Left hindlimb (tissue), 1 donor: ENCODE measurements at regions not wholly inside any gene's neighbourhood (a gene's known extent, or its start where the extent isn't known, plus 50 kb on each side); places are given as distances from the start of the nearest gene placed in this dataset.

Experiments
- DNase-seq: peaks from one replicate; pipeline ENCODE4 v3.0.0-alpha.2; 2018

DNA sequence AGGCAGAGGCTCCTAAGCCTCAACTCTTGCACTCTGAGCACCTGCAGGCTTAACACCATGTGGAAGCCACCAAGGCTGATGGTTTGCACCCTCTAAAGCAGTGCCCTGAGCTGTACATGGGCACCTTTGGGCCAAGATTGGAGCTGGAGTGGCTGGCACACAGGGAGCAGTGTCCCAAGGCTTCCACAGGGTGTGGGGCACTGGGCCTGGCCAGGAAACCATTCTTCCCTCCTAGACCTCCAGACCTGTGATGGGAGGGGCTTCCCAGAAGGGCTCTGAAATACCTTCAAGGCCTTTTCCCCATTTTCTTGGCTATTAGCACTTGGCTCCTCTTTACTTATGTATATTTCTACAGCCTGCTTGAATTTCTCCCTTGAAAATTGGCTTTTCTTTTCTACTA is 67.9 kb upstream of the PPM1J start:
- no peak for DNase-seq

DNA sequence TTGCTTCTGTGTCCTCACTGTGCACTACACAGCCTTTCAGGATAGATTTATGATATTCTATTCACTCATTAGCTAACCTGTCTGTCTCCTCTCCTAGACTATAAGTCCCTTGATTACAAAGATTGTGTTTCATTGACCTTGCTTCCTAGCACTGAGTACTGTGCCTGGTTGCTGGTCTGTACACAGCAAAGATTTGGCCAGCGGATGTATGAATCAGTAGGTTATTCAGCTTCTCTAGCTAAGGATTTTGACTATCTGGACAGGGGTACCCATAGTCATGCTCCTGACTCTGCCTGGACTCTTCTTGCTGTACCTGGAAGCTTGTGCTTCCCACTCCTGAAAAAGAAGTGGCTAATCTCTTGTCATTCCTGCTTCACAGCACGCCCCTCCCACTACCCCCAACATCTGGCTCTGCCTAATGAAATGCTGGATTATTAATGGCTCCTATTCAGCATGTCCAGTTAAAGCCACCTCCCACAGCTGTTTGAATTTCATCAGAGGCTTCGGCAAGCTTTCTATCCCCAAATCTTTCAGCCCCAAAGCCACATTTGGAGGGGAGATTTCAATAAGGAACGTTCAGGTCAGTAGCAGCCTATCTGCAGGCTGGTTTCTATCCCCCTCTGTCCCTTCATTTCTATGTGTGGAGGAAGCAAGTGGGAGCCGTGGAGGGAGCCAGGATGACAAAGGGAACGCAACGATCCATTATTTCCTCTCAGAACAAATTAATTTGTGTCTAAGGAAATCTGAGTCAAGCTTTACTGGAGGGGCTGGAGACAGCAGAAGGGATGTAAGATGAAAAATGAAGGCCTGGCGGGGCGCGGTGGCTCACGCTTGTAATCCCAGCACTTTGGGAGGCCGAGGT is 64.8 kb upstream of the PPM1J start:
- DNase-seq: no peak

DNA sequence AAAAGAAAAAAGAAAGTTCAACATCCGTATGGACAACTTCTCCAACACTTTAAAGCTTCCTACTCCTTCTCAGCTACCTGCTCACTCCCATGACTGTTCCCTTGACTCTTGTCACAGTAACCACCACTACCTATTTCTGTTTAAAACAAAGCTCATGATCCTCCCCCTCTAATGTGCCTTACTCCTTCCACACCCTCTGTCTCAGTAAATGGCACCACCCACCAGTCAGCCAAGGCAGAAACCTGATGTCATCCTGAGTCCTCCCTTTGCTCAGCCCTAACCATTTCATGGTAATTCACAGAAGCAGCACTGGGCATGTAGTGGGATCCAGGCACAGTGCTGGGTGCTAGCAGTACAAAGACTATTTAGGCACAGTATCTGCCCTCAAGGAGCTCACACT is 63.0 kb upstream of the PPM1J start:
- no peak for DNase-seq

DNA sequence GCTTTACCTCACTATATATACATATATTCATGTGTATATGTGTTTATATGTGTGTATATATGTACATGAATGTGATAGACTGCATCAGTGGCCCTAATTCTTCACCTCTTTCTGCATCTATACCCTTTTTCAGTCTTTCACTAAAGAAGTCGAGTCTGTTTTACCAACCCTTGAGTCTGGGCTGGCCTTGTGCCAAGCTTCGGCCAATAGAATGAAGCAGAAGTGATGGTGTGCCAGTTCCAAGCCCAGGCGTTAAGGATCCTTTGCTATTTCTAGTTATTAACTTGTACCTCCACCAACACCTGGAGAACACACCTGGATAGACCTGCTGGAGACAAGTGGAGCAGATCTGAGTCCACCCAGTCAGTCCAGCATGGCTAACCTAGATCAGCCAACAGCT is 61.6 kb upstream of the PPM1J start:
- no peak for DNase-seq

DNA sequence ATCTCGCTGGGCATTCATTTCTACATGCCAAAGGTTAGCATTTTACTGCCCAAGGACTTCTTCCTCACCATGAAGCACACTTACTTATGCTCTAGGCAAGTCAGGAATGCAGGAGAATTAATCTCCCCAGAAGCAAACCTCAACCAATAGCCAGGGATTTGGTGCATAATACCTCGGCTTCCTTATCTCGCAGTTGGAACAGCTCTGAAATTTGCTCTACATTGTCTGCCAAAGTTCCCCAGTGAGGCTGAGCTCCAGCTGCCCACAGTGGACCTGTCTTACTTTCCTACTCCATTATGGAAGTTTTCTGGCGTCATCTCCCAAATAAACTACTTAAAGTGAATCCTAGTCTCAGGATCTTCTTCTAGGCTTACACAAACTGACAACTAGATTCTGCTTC is 57.6 kb upstream of the PPM1J start:
- no peak for DNase-seq

DNA sequence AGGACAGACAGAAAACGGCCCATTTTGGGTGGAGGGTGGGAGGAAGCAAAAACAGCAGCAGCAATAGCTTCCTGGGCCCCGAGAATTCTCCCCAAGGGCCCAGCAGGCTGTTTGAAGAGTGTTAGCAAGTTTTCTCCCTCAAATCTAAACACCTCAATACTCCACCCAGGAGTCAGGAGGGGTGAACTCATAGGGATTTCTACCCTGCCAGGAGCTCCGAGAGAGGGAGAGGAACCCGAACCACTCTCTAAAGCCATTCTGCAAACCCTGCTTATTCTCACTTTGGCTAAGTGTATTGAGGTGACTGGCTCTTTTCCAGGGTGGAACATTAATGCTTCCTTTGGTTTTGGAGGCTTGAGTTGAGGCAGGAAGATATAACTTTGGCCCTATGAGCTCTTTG is 55.6 kb upstream of the PPM1J start:
- DNase-seq: no peak

DNA sequence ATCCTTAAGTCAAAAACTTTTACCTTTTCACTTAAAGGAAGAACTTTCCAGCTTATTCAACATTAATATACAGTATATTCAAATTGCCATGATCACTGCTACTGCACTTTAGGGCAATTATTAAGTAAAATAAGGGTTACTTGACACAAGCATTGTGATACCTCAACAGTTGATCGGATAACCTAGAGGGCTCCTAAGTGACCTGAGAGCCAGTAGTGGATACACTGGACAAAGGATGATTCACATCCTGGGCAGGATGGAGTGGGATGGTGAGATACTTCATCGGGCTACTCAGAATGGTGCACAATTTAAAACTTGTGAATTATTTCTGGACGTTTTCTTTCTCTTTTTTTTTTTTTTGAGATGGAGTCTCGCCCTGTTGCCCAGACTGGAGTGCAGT is 54.5 kb upstream of the PPM1J start:
- DNase-seq: no peak

DNA sequence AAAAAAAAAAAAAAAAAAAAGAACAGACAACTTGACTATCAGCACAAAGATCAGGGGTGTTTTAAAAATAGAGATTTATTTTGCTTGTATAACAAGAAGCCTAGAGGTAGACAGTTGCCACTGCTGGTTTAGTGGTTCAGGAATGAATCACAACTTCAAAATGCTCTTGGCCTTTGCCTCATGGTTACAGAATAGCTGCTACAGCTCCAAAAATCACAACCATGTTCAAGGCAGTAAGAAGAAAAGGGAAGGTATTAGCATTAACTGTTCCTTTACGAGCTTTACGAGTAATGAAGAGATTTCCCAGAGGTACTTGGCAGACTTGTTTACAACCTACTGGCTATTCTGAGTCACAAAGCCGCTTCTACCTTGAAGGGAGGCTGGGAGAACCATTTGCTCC is 52.5 kb upstream of the PPM1J start:
- DNase-seq: no peak
